CD4-positive, alpha-beta T cell treated with Interleukin-15 for 1 hour (primary cell): ENCODE measurements at regions not wholly inside any gene's neighbourhood (a gene's known extent, or its start where the extent isn't known, plus 50 kb on each side); places are given as distances from the start of the nearest gene placed in this dataset.

Experiments used
- DNase-seq: peaks from one replicate; pipeline ENCODE4 v3.0.0-alpha.2; 2020

DNA sequence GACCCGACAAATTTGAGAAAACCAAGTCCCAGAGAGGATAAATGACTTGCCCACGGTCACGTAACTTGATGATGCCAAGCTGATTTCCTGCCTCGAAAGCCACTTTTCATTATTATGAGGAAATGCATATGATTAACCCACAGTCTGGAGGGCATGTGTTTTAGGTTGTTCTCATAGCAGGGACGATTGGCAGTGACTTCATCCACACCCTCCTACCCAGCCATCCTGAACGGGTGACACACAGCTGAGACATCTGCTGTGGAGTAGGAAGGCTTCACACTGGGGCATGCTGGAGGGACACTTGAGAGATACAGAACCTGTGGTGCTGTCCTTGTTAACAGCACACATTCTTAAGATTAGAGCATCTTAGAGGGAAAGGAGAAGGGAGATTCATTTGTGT, 65.4 kb upstream of the WDFY2 start:
- peak; percentile 29 for DNase-seq

DNA sequence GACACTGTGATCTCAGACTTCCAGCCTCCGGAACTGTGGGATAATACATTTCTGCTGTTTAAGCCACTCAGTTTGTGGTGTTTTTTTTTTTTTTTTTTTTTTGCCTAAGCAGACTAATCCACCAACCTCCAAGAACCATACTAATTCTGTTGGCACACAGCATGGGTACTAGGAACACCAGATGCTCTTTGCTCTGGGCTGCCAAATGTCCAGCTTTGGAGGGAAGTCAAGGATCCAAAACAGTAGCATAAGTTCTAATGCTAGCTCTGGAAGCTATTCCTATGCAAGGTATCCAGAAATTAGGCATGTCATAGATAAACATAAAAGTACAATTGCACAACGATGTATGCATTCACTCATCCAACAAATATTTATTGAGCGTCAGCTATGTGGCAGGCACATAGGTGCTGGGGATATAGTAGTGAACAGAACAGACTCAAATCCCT, 64.5 kb upstream of the WDFY2 start:
- no peak for DNase-seq

DNA sequence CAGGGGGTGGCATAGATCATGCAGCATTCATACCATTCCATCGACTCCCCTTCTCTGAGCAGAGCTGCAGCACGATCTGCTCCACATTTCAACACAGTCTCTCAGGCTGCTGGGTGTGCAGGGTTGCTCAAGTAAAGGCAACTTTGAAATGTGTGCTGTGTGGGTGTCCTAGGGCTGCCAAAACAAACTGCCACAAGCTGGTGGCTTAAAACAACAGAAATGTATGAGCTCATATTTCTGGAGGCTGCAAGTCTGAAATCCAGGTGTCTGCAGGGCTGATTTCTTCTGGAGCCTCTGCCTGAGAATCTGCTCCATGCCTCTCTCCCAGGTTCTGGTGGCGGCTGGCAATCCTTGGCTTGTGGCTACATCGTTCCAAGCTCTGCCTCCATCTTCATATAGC, 63.7 kb upstream of the WDFY2 start:
- no peak for DNase-seq

DNA sequence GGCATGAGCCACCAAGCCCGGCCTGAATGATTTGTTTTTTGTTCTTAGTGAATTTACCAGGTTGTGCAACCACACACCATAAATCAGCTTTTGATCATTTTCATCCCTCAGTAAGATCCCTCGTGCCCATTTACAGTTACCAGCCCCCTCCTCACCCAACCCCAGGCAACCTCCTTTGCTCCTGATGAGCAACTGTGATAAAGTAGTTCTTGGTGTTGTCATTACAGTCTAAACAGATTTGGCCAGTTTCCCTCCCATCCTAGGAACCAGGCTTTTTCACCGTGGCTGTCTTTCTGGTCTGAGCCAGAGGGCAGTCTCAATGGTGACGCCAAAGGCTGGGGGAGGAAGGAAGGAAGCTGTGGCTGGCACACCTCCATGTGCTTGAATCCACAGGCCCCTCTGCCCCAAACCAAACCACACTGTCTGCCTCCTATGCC, 61.2 kb upstream of the WDFY2 start:
- DNase-seq: peak; percentile 43

DNA sequence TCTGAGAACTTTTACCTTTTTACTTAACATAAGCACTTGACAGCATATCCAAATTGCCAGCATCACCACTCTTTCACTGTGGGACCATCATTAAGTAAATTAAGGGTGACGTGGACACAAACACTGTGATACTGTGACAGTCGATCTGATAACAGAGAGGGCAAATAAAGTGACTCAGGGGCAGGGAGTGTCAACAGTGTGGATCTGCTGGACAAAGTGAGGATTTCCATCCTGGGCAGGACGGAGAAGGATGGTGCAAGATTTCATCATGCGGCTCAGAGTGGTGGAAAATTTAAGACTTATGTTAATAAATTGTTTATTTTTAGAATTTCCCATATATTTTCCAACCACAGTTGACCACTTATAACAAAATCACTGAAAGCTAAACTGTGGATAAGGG, 60.0 kb upstream of the WDFY2 start:
- DNase-seq: no peak

DNA sequence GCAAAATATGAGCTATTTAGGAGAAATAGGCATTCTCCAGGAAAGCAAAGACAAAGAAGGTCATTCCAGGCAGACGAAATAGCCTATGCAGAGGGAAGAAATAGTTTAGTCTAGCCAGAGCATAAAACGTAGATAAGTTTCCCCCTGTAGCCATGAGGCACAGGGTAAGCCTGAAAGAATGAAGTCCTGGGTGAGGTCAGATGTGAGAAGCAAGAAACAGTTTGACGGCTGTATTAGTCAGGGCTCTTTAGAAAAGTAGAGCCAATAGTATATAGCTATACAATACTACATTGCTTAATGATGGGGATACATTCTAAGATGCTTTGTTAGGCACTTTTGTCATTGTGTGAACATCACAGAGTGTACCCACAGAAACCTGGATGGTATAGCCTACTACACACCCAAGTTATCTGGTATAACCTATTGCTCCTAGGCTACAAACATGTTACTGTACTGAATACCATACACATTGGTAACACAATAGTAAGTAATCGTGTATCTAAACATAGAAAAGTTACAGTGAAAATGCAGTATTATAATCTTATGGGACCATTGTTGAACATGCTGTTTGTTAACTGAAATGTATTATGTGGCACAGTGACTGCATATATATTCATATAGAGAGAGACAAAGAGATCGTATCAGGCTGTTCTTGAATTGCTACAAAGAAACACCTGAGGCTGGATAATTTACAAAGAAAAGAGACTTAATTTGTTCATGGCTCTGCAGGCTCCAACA, 59.3 kb upstream of the WDFY2 start:
- DNase-seq: no peak

DNA sequence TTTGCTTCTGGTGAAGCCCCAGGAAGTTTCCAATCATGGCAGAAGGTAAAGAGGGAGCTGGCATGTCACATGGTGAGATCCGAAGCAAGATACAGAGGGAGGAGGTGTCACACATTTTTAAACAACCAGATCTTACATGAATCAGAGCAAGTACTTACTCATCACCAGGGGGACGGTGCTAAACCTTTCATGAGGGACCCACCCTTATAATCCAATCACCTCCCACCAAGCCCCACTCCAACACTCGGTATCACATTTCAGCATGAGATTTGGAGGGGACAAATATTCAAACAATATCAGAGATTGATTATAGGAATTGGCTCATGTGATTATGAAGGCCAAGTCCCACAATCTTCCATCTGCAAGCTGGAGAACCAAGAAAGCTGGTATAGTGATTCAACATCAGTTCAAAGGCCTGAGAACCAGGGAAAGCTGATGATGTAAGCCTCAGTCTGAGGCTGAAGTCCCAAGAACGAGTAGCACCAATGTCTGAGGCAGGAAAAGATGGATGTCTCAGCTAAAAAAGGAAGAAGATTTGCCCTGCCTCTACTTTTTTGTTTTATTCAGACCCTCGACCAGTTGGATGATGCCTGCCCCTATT, 58.6 kb upstream of the WDFY2 start:
- DNase-seq: no peak

DNA sequence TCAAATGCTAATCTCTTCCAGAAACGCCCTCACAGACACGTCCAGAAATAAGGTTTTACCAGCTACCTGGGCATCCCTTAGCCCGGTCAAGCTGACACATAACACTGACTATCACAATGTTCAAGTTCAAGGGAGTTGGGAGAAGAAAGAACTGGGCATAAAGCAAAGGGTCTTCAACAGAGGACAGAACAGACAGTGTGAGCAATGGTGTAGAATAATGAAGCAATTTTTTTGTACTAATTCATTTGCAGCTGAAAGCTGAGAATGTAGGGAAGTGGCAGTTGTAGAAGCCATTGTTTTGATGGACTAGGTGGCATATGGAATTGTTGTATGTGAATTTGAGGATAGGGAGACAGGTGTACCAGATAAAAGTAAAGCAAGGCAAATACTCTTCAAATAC, 58.1 kb upstream of the WDFY2 start:
- no peak for DNase-seq

DNA sequence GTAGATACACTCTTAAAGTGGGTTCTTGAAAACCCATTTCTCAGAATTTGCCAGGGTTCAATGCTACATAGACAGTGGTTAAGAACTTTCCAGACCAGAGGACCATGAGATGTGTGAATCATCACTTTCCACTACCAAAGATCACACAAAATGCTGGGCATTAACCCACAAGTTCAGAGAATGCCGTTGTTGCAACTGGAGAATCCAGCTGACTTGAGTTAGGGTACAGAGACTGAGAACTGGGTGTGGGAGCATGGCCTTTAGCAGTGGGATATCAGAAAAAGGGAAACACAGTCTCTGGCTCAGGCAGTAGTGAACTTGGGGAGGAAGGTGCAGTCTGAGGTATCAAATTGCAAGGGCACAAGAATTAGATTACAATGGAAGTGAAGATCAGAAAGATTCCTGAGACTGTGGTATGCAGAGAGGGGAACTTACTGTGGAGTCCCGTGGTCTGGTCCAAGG, 51.5 kb upstream of the WDFY2 start:
- DNase-seq: no peak

DNA sequence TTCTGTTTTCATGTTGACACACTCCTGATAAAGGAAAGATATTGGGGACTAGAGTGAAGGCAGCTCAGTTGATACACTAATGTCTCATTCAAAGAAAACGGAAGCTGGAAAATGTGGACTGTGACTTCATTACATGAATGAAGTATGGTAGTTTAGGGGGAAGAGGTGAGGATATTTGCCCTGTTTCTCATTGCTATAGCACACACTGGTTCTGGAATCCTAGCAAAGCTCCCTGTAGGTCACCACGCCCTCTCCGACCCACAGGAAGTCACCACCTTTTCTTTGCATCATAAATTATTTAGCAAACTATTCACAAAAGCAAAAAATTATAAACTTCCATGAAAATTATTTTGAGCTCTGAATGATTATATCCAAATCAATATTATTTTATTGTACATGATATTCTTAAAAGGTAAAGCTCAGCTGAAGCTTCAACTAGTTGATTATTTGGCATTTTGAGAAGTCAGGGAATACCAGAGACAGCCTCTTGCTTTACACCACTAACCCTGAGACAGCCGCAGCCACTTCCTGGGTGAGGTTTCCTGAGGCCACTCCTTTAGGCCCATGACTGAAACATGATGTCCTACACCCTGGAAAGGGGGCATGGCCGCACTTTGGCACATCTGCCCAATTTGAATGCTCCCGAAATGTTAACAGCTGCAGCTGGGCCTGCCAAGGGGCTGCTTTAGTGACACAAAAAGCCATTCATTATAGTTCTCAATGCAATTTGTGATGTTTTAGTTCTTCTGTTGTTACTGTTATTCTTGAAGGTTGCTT, 50.0 kb upstream of the WDFY2 start:
- peak; percentile 45 for DNase-seq
